Activated naive CD4-positive, alpha-beta T cell treated with anti-CD3 and anti-CD28 coated beads for 36 hours (primary cell): ENCODE measurements at regions not wholly inside any gene's neighbourhood (a gene's known extent, or its start where the extent isn't known, plus 50 kb on each side); places are given as distances from the start of the nearest gene placed in this dataset.

Source experiments
- CTCF ChIA-PET: fragments of 350-600 bp; sonication (Branson Sonifier 250); formaldehyde crosslinking; loops from one replicate; lab custom pipeline; 2021; ENCODE audit warnings: antibody characterized with exemption; lab: Charles Lee
- DNase-seq: peaks from one replicate; pipeline ENCODE4 v3.0.0-alpha.2; 2020
- H3K27ac Mint-ChIP-seq: one replicate; pipeline ENCODE4 v1.8.0; 2021; ENCODE audit warnings: mild to moderate bottlenecking, mixed read lengths
- H3K27me3 Mint-ChIP-seq: one replicate; pipeline ENCODE4 v1.8.0; 2021; ENCODE audit warnings: low read depth, mixed read lengths
- H3K36me3 Mint-ChIP-seq: one replicate; pipeline ENCODE4 v1.8.0; 2021; ENCODE audit warnings: low read depth, mixed read lengths
- H3K4me1 Mint-ChIP-seq: one replicate; pipeline ENCODE4 v1.8.0; 2021; ENCODE audit warnings: low read depth, mixed read lengths
- H3K4me3 Mint-ChIP-seq: one replicate; pipeline ENCODE4 v1.8.0; 2021; ENCODE audit warnings: mild to moderate bottlenecking, moderate library complexity, mixed read lengths
- H3K9me3 Mint-ChIP-seq: one replicate; pipeline ENCODE4 v1.8.0; 2021; ENCODE audit warnings: mixed read lengths
- intact Hi-C: fragments of 100-400 bp; cut with micrococcal nuclease; formaldehyde crosslinking; loops from one replicate; pipeline ENCODE4 v1.15.1; 2023

DNA sequence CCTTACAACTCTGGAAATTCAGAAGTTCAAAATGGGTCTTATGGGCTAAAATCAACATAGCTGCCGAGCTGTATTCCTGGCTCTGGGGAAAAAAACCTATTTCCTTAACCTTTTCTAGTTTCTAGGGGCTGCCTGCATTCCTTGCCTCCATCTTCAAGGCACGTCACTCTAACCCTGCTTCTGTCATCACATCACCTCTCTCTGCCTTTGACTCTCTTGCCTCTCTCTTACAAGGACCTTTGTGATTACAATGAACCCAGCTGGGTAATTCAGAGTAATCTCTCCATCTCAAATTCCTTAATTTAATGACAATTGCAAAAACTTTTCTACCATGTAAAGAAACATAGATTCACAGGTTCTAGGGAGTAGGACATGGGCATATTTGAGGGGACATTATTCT is 103.1 kb upstream of the SMC2 start:
- Mint-ChIP-seq H3K27me3 (peaks cover 2% of the 10 kb centered on the region), H3K36me3 (no peaks in the 10 kb centered on the region), H3K4me3 (no peak overlapping the region), H3K4me1 (peaks cover 2% of the 10 kb centered on the region), H3K27ac (no peak overlapping the region), H3K9me3 (no peaks in the 10 kb centered on the region)
- DNase-seq: no peak
- intact Hi-C loops: loop anchor here (1.0 kb wide), 1 partner anchor 103 kb away; the partner anchor contains the start of gene SMC2
- CTCF ChIA-PET: no interaction called here

DNA sequence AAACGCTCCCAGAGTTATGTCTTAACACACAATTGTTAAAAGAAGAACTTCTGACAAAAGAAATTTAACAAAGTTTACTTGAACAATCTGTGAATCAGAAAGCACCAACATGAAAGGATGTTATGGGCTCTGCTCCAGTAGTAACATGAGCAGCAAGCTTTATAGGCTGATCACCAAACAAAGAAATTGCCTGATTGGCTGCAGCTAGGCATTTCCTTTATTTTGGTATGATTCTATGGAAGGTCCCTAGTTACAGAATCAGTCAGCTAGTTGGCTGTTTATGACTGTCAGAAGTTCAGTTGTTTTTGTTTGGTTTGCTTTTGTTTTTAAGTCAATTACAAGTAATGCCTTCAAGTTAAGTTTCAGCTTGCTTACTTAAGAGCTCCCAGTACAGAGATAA is 102.4 kb upstream of the SMC2 start:
- peaks cover 2% of the 10 kb centered on the region for H3K4me1 Mint-ChIP-seq
- H3K27me3 Mint-ChIP-seq: peaks cover 2% of the 10 kb centered on the region
- intact Hi-C loops: loop anchor here (1.0 kb wide), 1 partner anchor 103 kb away; the partner anchor contains the start of gene SMC2
- H3K4me3 Mint-ChIP-seq: no peak overlapping the region
- H3K9me3 Mint-ChIP-seq: no peaks in the 10 kb centered on the region
- peak; percentile 13 for DNase-seq
- H3K27ac Mint-ChIP-seq: no peak overlapping the region
- CTCF ChIA-PET: interaction anchor here (0.5 kb wide), 1 partner anchor 356 kb away, joined by 3 read pairs; no protein-coding TSS in a partner anchor
- no peaks in the 10 kb centered on the region for H3K36me3 Mint-ChIP-seq

DNA sequence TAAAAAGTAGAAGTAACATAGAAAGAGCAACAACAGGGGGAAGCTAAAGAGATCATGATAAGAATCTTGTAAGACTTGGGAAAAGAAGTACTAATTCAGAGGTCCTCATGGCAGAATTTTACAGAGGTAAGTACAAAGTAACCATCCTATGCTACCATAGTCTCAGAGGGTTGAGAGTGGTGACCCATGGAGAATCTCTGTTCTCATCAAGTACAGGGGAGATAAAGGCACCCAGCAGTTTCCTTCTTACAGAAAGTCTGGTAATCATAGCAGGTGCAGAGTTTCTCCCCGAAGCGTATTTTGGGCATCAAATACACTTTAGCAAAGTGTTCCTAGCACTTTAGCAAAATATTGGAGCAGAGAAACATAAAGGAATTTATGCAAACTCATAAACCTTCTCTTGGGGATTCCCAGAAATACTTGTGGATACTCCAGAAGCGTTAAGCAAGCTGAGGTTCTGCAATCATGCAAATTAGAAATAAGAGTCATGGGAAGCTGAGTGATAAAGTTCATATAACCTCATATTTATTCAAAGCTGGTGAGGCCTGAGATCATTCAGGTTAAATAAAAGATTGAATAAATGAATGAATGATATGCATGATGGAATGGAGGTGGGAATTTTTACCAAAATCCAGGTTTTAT is 101.0 kb upstream of the SMC2 start:
- H3K36me3 Mint-ChIP-seq: no peaks in the 10 kb centered on the region
- DNase-seq: no peak
- peaks cover 2% of the 10 kb centered on the region for H3K4me1 Mint-ChIP-seq
- H3K27me3 Mint-ChIP-seq: peaks cover 2% of the 10 kb centered on the region
- H3K27ac Mint-ChIP-seq: no peak overlapping the region
- intact Hi-C loops: no loop called here
- no peak overlapping the region for H3K4me3 Mint-ChIP-seq
- CTCF ChIA-PET: no interaction called here
- no peaks in the 10 kb centered on the region for H3K9me3 Mint-ChIP-seq

DNA sequence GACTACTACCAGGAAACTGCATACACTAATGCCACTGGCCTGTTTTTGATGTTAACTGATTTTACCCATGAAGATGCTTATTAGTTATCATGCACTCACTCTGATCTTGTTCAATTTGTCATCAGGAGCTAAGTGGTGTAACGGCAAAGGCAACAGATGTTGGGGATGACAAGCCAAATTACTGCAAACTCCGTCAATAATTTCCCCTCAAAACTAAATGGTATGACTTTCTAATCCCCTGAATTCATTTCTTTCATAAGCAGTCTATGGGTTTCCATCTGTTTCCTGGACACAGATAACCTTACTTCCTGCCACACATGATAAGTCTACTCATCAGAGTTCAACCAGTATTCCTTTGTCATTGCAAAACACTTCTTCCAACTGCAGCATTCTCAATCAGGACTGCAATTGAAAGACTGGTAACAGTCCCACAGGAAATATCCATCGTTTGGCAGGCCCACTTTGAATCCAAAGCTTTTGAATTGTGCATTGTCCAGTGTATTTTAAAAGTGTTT is 96.2 kb upstream of the SMC2 start:
- no peak for DNase-seq
- no peak overlapping the region for H3K4me3 Mint-ChIP-seq
- intact Hi-C loops: no loop called here
- CTCF ChIA-PET: no interaction called here
- H3K4me1 Mint-ChIP-seq: no peaks in the 10 kb centered on the region
- no peak overlapping the region for H3K27ac Mint-ChIP-seq
- H3K36me3 Mint-ChIP-seq: no peaks in the 10 kb centered on the region
- no peaks in the 10 kb centered on the region for H3K27me3 Mint-ChIP-seq
- H3K9me3 Mint-ChIP-seq: no peaks in the 10 kb centered on the region

DNA sequence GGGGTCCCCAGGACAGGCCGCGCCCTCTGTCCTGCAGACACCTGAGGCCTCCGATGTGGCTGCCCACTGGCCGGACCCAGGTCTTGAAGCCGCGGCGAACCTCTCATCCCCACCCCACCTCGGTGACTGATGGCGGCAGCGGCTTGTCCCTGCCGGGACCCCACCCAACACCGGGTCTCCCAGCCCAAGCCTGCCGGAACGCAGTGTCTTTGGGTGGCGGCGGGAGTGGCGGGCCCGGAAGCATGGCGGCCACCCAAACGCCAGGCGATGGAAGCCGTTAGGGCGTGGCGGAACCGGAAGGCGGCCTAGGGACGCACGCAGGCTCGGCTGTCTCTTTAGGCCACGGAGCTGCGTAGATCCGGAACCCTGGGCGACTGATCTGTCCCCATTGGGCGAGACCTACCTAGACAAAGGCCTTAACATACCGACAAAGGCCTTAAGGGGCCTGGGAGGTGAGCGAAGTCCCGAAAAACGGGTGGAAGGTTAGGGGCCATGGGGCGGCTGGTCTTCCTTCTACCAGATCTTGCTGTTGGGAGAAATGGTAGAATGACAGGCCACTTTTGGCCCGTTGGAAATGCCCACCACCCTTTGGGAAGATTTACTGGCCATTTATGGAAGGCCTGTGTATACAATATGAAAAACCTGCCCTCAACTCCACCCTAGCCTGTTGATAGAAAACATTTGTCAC is 94.6 kb upstream of the SMC2 start:
- Mint-ChIP-seq H3K27ac (no peak overlapping the region), H3K4me1 (no peaks in the 10 kb centered on the region), H3K9me3 (no peaks in the 10 kb centered on the region), H3K36me3 (no peaks in the 10 kb centered on the region), H3K27me3 (no peaks in the 10 kb centered on the region), H3K4me3 (no peak overlapping the region)
- DNase-seq: no peak
- CTCF ChIA-PET: no interaction called here
- intact Hi-C loops: no loop called here

DNA sequence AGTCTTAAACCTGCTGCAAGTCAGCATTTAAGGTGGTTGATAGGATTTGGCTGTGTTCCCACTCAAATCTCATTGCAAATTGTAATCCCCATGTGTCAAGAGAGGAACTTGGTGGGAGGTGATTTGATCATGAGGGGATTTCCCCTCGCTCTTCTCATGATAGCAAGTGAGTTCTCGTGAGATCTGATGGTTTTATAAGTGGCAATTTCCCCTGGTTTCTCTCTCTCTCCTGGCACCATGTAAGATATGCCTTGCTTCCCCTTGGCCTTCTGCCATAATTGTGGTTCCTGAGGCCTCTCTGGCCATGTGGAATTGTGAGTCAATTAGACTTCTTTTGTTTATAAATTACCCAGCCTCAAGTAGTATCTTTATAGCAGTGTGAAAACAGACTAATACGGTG is 84.3 kb upstream of the SMC2 start:
- DNase-seq: no peak
- Mint-ChIP-seq H3K9me3 (no peaks in the 10 kb centered on the region), H3K27ac (no peak overlapping the region), H3K36me3 (no peaks in the 10 kb centered on the region), H3K4me3 (no peak overlapping the region), H3K27me3 (peaks cover 4% of the 10 kb centered on the region), H3K4me1 (peaks cover 2% of the 10 kb centered on the region)
- CTCF ChIA-PET: no interaction called here
- intact Hi-C loops: no loop called here

DNA sequence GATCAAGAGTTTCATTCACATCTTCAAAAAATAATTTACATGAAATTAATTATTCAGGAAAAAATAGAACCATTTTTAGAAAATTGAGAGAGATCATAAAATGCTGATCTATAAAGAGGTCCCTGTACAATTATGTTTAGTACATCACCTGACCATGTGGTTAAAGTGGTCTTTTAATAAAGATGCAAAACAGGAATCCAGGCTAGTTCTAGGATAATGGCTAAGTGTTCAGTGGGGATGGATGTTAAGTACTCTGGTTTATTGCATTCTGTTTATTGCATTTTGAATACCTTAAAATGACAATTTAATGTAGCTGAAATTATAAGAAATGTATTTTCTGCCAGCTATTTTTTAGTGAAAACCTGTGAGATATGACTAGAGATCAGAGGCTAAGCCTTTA is 72.0 kb upstream of the SMC2 start:
- CTCF ChIA-PET: no interaction called here
- Mint-ChIP-seq H3K4me3 (no peak overlapping the region), H3K9me3 (no peaks in the 10 kb centered on the region), H3K36me3 (no peaks in the 10 kb centered on the region), H3K27me3 (peaks cover 11% of the 10 kb centered on the region), H3K4me1 (peaks cover 1% of the 10 kb centered on the region), H3K27ac (no peak overlapping the region)
- DNase-seq: no peak
- intact Hi-C loops: no loop called here

DNA sequence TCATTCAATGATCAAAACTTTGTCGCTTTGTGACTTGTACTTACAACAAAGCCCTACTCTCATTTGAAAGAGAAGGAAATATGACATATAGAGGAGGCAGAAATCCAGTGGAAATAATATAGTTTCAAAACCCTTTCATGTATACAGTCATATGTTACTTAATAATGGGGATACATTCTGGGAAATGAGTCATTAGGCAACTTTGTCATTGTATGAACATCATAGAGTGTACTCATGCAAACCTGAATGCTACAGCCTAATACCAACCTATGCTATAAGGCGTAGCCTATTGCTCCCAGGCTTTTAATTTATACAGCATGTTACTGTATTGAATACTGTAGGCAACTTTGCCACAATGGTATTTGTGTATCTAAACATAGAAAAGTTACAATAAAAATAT is 69.0 kb upstream of the SMC2 start:
- no peak for DNase-seq
- Mint-ChIP-seq H3K27me3 (peaks cover 9% of the 10 kb centered on the region), H3K4me3 (no peak overlapping the region), H3K27ac (no peak overlapping the region), H3K9me3 (no peaks in the 10 kb centered on the region), H3K36me3 (no peaks in the 10 kb centered on the region), H3K4me1 (peaks cover 19% of the 10 kb centered on the region)
- CTCF ChIA-PET: no interaction called here
- intact Hi-C loops: loop anchor here (5.0 kb wide), 1 partner anchor 722 kb away; the partner anchor contains the start of gene NIPSNAP3A

DNA sequence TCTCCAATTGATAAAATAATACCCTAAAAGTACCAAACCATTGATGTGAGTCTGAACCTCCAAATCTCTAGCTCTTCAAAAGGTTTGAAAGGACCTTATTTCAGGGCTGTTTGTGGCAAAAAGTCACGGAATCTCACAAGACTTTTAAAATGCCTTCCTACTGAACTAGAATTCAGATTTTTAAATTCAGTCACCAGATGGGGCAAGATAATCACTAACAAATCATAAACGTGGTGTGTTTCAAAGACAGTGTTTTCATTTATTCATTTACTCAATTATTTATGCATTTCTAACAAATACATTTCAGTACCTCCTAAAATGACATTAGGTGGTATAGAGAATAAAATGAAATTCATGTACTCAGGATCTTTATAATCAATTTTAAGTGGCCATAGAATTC is 68.2 kb upstream of the SMC2 start:
- H3K4me3 Mint-ChIP-seq: no peak overlapping the region
- intact Hi-C loops: loop anchor here (5.0 kb wide), 1 partner anchor 721 kb away; the partner anchor contains the start of gene NIPSNAP3A
- CTCF ChIA-PET: no interaction called here
- H3K27ac Mint-ChIP-seq: no peak overlapping the region
- no peaks in the 10 kb centered on the region for H3K9me3 Mint-ChIP-seq
- peaks cover 9% of the 10 kb centered on the region for H3K27me3 Mint-ChIP-seq
- H3K4me1 Mint-ChIP-seq: peaks cover 19% of the 10 kb centered on the region
- DNase-seq: no peak
- H3K36me3 Mint-ChIP-seq: no peaks in the 10 kb centered on the region

DNA sequence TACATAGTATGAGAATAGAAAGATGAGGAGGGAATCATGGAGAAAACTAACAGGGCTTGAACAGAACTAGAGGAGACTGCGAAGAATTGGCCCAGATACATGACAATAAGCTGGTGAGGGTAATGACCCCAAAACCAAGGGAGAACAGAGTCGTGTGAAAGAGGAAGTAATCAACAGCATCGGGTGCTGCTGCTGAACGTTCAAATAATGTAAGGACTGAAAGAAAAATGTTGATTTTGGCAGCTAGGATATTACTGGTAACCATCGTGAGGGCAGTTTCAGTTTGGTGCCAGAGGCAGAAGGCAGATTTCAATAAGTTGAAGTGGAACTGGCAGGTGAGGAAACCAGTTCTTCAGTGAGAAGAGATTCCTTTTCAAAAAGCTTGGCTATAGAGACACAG is 66.8 kb upstream of the SMC2 start:
- CTCF ChIA-PET: no interaction called here
- Mint-ChIP-seq H3K36me3 (no peaks in the 10 kb centered on the region), H3K27ac (no peak overlapping the region), H3K4me1 (peaks cover 19% of the 10 kb centered on the region), H3K4me3 (no peak overlapping the region), H3K9me3 (no peaks in the 10 kb centered on the region), H3K27me3 (peaks cover 7% of the 10 kb centered on the region)
- no peak for DNase-seq
- intact Hi-C loops: loop anchor here (5.0 kb wide), 1 partner anchor 720 kb away; the partner anchor contains the start of gene NIPSNAP3A

DNA sequence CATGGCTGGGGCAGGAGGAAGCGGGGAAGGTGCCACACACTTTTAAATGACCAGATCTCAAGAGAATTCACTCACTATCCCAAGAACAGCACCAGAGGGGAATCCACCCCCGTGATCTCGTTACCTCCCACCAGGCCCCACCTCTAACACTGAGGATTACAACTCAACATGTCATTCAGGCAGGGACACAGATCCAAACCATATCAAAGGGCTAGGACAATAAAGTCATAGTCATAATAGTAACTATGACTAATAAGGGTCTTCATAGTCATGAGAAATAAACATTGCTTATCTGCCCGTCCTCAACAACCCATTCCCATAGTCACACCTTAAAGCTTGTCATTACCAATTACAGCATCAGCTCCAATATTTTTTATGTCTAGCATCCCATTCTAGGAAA is 65.3 kb upstream of the SMC2 start:
- intact Hi-C loops: loop anchor here (2.0 to 5.0 kb wide), 2 partner anchors 66 to 718 kb away; partner anchors contain the start of genes NIPSNAP3A and SMC2
- no peaks in the 10 kb centered on the region for H3K9me3 Mint-ChIP-seq

More for the DNA sequence above, 65.3 kb upstream of the SMC2 start:
- peaks cover 19% of the 10 kb centered on the region for H3K4me1 Mint-ChIP-seq
- H3K36me3 Mint-ChIP-seq: no peaks in the 10 kb centered on the region
- peak; percentile 35 for DNase-seq
- CTCF ChIA-PET: no interaction called here
- H3K4me3 Mint-ChIP-seq: no peak overlapping the region
- H3K27ac Mint-ChIP-seq: no peak overlapping the region
- H3K27me3 Mint-ChIP-seq: peaks cover 5% of the 10 kb centered on the region
